IMR-90 (cell line): ENCODE measurements at regions not wholly inside any gene's neighbourhood (a gene's known extent, or its start where the extent isn't known, plus 50 kb on each side); places are given as distances from the start of the nearest gene placed in this dataset.

Experiments
- ATAC-seq: fragments of 200-7000 bp; cut with Tn5 transposase; 2 replicates; pipeline ENCODE4 v1.9.1; 2020; ENCODE audit warnings: low read depth, mild to moderate bottlenecking, moderate library complexity
- BruUV-seq: library from RNA; stranded (reverse); fragments of 400-500 nt; replicated peaks from 2 replicates; lab custom pipeline; 2021; lab: Mats Ljungman, UMichigan
- CTCF ChIA-PET: fragments of 300-600 bp; formaldehyde crosslinking; extraction: SDS; loops from one replicate; lab custom pipeline; 2021; ENCODE audit warnings: antibody characterized with exemption; lab: Yijun Ruan, JAX
- POLR2A ChIA-PET: fragments of 300-600 bp; sonication (Branson Sonifier 250); formaldehyde crosslinking; loops from one replicate; lab custom pipeline; 2022; ENCODE audit warnings: antibody characterized with exemption; ENCODE audit not compliant: unreplicated experiment; lab: Charles Lee
- DNase-seq: peaks from one replicate; pipeline ENCODE4 v3.0.0; 2013
- H2AFZ ChIP-seq: replicated peaks from 2 replicates; pipeline ENCODE3; 2013; ENCODE audit warnings: low read length, mild to moderate bottlenecking; ENCODE audit not compliant: poor library complexity
- H2AK5ac ChIP-seq: 2 replicates; pipeline ENCODE4 v1.6.1; 2013; ENCODE audit warnings: low read depth, low read length, inconsistent platforms
- H2AK9ac ChIP-seq: replicated peaks from 2 replicates; pipeline ENCODE3; 2013; ENCODE audit warnings: mild to moderate bottlenecking, low read depth, low read length, moderate library complexity; ENCODE audit not compliant: poor library complexity
- H2BK120ac ChIP-seq: 2 replicates; pipeline ENCODE4 v1.6.1; 2013; ENCODE audit warnings: low read depth, low read length, inconsistent platforms
- H2BK15ac ChIP-seq: 3 replicates; pipeline ENCODE4 v1.6.1; 2013; ENCODE audit warnings: low read depth, low read length, inconsistent platforms
- H2BK20ac ChIP-seq: 2 replicates; pipeline ENCODE4 v1.6.1; 2013; ENCODE audit warnings: low read depth, mild to moderate bottlenecking, inconsistent platforms, low read length, moderate library complexity
- H2BK5ac ChIP-seq: 2 replicates; pipeline ENCODE4 v1.6.1; 2013; ENCODE audit warnings: mild to moderate bottlenecking, low read depth, low read length, inconsistent platforms; ENCODE audit not compliant: poor library complexity, severe bottlenecking
- H3K14ac ChIP-seq: replicated peaks from 2 replicates; pipeline ENCODE4 v1.6.1; 2013; ENCODE audit warnings: low read depth, low read length, inconsistent platforms
- H3K18ac ChIP-seq: 2 replicates; pipeline ENCODE4 v1.6.1; 2013; ENCODE audit warnings: low read depth, low read length, control low read depth
- H3K23ac ChIP-seq: 2 replicates; pipeline ENCODE4 v1.6.1; 2013; ENCODE audit warnings: low read depth, low read length, inconsistent platforms
- H3K27ac ChIP-seq: 2 replicates; pipeline ENCODE4 v1.5.1; 2013; ENCODE audit warnings: mild to moderate bottlenecking, control low read depth, low read length; ENCODE audit not compliant: insufficient read depth
- H3K27me3 ChIP-seq: 2 replicates; pipeline ENCODE4 v1.6.1; 2013; ENCODE audit warnings: low read length; ENCODE audit not compliant: control insufficient read depth, insufficient read depth
- H3K36me3 ChIP-seq: 2 replicates; pipeline ENCODE4 v1.6.1; 2013; ENCODE audit warnings: low read length, mixed read lengths; ENCODE audit not compliant: control insufficient read depth, insufficient read depth
- H3K4ac ChIP-seq: 2 replicates; pipeline ENCODE4 v1.6.1; 2013; ENCODE audit warnings: low read depth, low read length, inconsistent platforms
- H3K4me1 ChIP-seq: 2 replicates; pipeline ENCODE4 v1.6.1; 2013; ENCODE audit warnings: low read length, mixed read lengths; ENCODE audit not compliant: control insufficient read depth, insufficient read depth
- H3K4me2 ChIP-seq: 2 replicates; pipeline ENCODE4 v1.6.1; 2013; ENCODE audit warnings: low read depth, mild to moderate bottlenecking, control low read depth, low read length, moderate library complexity
- H3K4me3 ChIP-seq: 2 replicates; pipeline ENCODE4 v1.5.1; 2013; ENCODE audit warnings: low read depth, mild to moderate bottlenecking, control low read depth, low read length, moderate library complexity; ENCODE audit not compliant: insufficient read depth
- H3K56ac ChIP-seq: 2 replicates; pipeline ENCODE4 v1.6.1; 2013; ENCODE audit warnings: low read length, inconsistent platforms; ENCODE audit not compliant: insufficient read depth; ENCODE audit errors: extremely low read depth
- H3K79me1 ChIP-seq, 2 experiments: 2 replicates each; pipeline ENCODE4 v1.6.1; 2013; ENCODE audit warnings: low read length in 2 of 2, inconsistent platforms in 1 of 2, low read depth in 1 of 2
- H3K9ac ChIP-seq: 2 replicates; pipeline ENCODE4 v1.6.1; 2013; ENCODE audit warnings: low read depth, low read length, control low read depth
- H3K9me1 ChIP-seq: 2 replicates; pipeline ENCODE4 v1.6.1; 2013; ENCODE audit warnings: low read length, inconsistent platforms; ENCODE audit not compliant: insufficient read depth
- H3K9me3 ChIP-seq: 2 replicates; pipeline ENCODE4 v1.6.1; 2013; ENCODE audit warnings: low read length; ENCODE audit not compliant: control insufficient read depth, insufficient read depth
- H4K20me1 ChIP-seq: 2 replicates; pipeline ENCODE4 v1.6.1; 2013; ENCODE audit warnings: low read length, inconsistent platforms; ENCODE audit not compliant: insufficient read depth
- H4K5ac ChIP-seq: 2 replicates; pipeline ENCODE4 v1.6.1; 2013; ENCODE audit warnings: mild to moderate bottlenecking, low read depth, low read length, control low read depth
- H4K8ac ChIP-seq, 2 experiments: 2 replicates each; pipeline ENCODE4 v1.6.1; 2013; ENCODE audit warnings: low read depth in 2 of 2, low read length in 2 of 2, control low read depth in 1 of 2, inconsistent platforms in 1 of 2
- H4K91ac ChIP-seq: 2 replicates; pipeline ENCODE4 v1.6.1; 2013; ENCODE audit warnings: low read depth, low read length, inconsistent platforms; ENCODE audit not compliant: insufficient read depth
- BHLHE40 ChIP-seq: fragments of 150-350 bp; IDR thresholded peaks from 2 replicates; pipeline ENCODE4 v1.6.1; 2016; ENCODE audit warnings: mild to moderate bottlenecking, low read depth, low read length
- CEBPB ChIP-seq: IDR thresholded peaks from 2 replicates; pipeline ENCODE4 v1.6.1; 2012; ENCODE audit warnings: low read depth, low read length, improper control_type of control experiment
- CHD1 ChIP-seq: IDR thresholded peaks from 2 replicates; pipeline ENCODE4 v1.6.1; 2012; ENCODE audit warnings: low read depth, low read length, improper control_type of control experiment
- CTCF ChIP-seq: conservative IDR thresholded peaks from 2 replicates; pipeline ENCODE4 v1.5.1; 2012; ENCODE audit warnings: mild to moderate bottlenecking, low read depth, low read length, improper control_type of control experiment
- FOS ChIP-seq: fragments of 150-350 bp; IDR thresholded peaks from 2 replicates; pipeline ENCODE4 v1.6.1; 2016; ENCODE audit warnings: low read depth, low read length
- MAFK ChIP-seq: IDR thresholded peaks from 2 replicates; pipeline ENCODE4 v1.6.1; 2012; ENCODE audit warnings: low read depth, low read length, improper control_type of control experiment
- MAZ ChIP-seq: IDR thresholded peaks from 2 replicates; pipeline ENCODE4 v1.6.1; 2012; ENCODE audit warnings: low read depth, mild to moderate bottlenecking, low read length, improper control_type of control experiment, moderate library complexity, borderline replicate concordance
- MXI1 ChIP-seq: IDR thresholded peaks from 2 replicates; pipeline ENCODE4 v1.6.1; 2012; ENCODE audit warnings: low read depth, mild to moderate bottlenecking, low read length, moderate library complexity, borderline replicate concordance
- NFE2L2 ChIP-seq: fragments of 150-350 bp; IDR thresholded peaks from 2 replicates; pipeline ENCODE4 v1.6.1; 2016; ENCODE audit warnings: low read depth, mild to moderate bottlenecking, low read length
- POLR2A ChIP-seq: IDR thresholded peaks from 2 replicates; pipeline ENCODE4 v1.6.1; 2012; ENCODE audit warnings: mild to moderate bottlenecking, low read depth, low read length
- RAD21 ChIP-seq: IDR thresholded peaks from 2 replicates; pipeline ENCODE4 v1.6.1; 2012; ENCODE audit warnings: low read length, improper control_type of control experiment
- RCOR1 ChIP-seq: IDR thresholded peaks from 2 replicates; pipeline ENCODE4 v1.6.1; 2012; ENCODE audit warnings: mild to moderate bottlenecking, low read length, improper control_type of control experiment; ENCODE audit not compliant: insufficient replicate concordance
- RFX5 ChIP-seq: IDR thresholded peaks from 2 replicates; pipeline ENCODE4 v1.8.0; 2012; ENCODE audit warnings: low read depth, mild to moderate bottlenecking, low read length, moderate library complexity
- SMC3 ChIP-seq: fragments of 150-350 bp; IDR thresholded peaks from 2 replicates; pipeline ENCODE4 v1.6.1; 2016; ENCODE audit warnings: low read depth, mild to moderate bottlenecking, antibody characterized with exemption, low read length, moderate library complexity
- WGBS, 2 experiments: methylation state at CpG; one replicate each; pipeline versions ENCODE4 v1.1.5 to v1.1.7; 2013; ENCODE audit warnings: missing lambda C conversion rate in 2 of 2; ENCODE audit not compliant: insufficient read length in 1 of 2; ENCODE audit errors: extremely low coverage in 2 of 2; 5-methylcytosine and 5-hydroxymethylcytosine counted together
- dilution Hi-C: fragments of 300-500 bp; cut with HindIII; formaldehyde crosslinking; loops from one replicate; pipeline ENCODE4 v1.14.3; 2018; ENCODE audit warnings: low sequenced_read_pairs; ENCODE audit not compliant: unreplicated experiment
- in situ Hi-C: fragments of 300-500 bp; cut with MboI; formaldehyde crosslinking; loops from 3 replicates; pipeline ENCODE4 v1.14.3; 2019; ENCODE audit warnings: low sequenced_read_pairs, inconsistent platforms, mixed read lengths
- intact Hi-C: fragments of 100-400 bp; cut with micrococcal nuclease; formaldehyde crosslinking; loops from 2 replicates; pipeline ENCODE4 v1.10.0; 2022
- TF ChIP-seq, protein P1 (sequence below): fragments of 150-350 bp; IDR thresholded peaks from 2 replicates; pipeline ENCODE4 v1.6.1; 2017; ENCODE audit warnings: mild to moderate bottlenecking, antibody characterized with exemption, low read length, low read depth
- TF ChIP-seq, protein P2 (sequence below): fragments of 150-350 bp; IDR thresholded peaks from 2 replicates; pipeline ENCODE4 v1.6.1; 2016; ENCODE audit warnings: low read depth, mild to moderate bottlenecking, low read length, moderate library complexity, borderline replicate concordance

GRCh38 chr5:82610686-82611085 is 332.5 kb upstream of the RPS23 start:
- Histone ChIP-seq H2AFZ (no peak overlapping the region), H3K9me3 (no peaks in the 10 kb centered on the region), H3K79me1 (no peaks in the 10 kb centered on the region), H3K18ac (no peak overlapping the region), H3K9me1 (no peaks in the 10 kb centered on the region), H3K4ac (no peak overlapping the region), H3K14ac (no peak overlapping the region), H3K27me3 (no peaks in the 10 kb centered on the region), H4K5ac (no peak overlapping the region), H2AK5ac (no peak overlapping the region), H3K23ac (no peak overlapping the region), H2BK5ac (no peak overlapping the region), H3K4me1 (no peaks in the 10 kb centered on the region), H2BK15ac (no peak overlapping the region), H3K27ac (no peak overlapping the region), H2BK20ac (no peak overlapping the region), H3K9ac (no peak overlapping the region), H4K91ac (no peak overlapping the region), H3K56ac (no peak overlapping the region), H3K4me2 (no peak overlapping the region), H2BK120ac (no peak overlapping the region), H3K4me3 (no peak overlapping the region), H4K20me1 (no peaks in the 10 kb centered on the region), H4K8ac (no peak overlapping the region), H3K36me3 (no peaks in the 10 kb centered on the region), H2AK9ac (no peak overlapping the region)
- intact Hi-C loops: no loop called here
- whole genome bisulfite sequencing, 2 experiments: no CpG with 5 or more reads among the region's 3 CpGs
- ATAC-seq (no peak), DNase-seq (no peak)
- CTCF ChIA-PET: no interaction called here
- no TSS peak for BruUV-seq
- POLR2A ChIA-PET: no interaction called here
- TF ChIP-seq BHLHE40: no peak
- TF ChIP-seq MXI1: no peak
- no peak for TF ChIP-seq MAZ
- no peak for TF ChIP-seq NFE2L2
- no peak for TF ChIP-seq RCOR1
- TF ChIP-seq CEBPB: no peak
- TF ChIP-seq, protein P1, sequence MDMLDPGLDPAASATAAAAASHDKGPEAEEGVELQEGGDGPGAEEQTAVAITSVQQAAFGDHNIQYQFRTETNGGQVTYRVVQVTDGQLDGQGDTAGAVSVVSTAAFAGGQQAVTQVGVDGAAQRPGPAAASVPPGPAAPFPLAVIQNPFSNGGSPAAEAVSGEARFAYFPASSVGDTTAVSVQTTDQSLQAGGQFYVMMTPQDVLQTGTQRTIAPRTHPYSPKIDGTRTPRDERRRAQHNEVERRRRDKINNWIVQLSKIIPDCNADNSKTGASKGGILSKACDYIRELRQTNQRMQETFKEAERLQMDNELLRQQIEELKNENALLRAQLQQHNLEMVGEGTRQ: no peak
- TF ChIP-seq CTCF: no peak
- no peak for TF ChIP-seq RFX5
- no peak for TF ChIP-seq FOS
- TF ChIP-seq MAFK: no peak
- TF ChIP-seq, protein P2, sequence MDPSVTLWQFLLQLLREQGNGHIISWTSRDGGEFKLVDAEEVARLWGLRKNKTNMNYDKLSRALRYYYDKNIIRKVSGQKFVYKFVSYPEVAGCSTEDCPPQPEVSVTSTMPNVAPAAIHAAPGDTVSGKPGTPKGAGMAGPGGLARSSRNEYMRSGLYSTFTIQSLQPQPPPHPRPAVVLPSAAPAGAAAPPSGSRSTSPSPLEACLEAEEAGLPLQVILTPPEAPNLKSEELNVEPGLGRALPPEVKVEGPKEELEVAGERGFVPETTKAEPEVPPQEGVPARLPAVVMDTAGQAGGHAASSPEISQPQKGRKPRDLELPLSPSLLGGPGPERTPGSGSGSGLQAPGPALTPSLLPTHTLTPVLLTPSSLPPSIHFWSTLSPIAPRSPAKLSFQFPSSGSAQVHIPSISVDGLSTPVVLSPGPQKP: no peak
- no peak for TF ChIP-seq CHD1
- no peak for TF ChIP-seq POLR2A
- TF ChIP-seq RAD21: no peak
- no peak for TF ChIP-seq SMC3
- dilution Hi-C loops: no loop called here
- in situ Hi-C loops: no loop called here
